SU-DHL-6 (cell line): ENCODE measurements at regions not wholly inside any gene's neighbourhood (a gene's known extent, or its start where the extent isn't known, plus 50 kb on each side); places are given as distances from the start of the nearest gene placed in this dataset.

Source experiments
- CTCF ChIP-seq: fragments of 200-600 bp; sonication (generic); IDR thresholded peaks from one replicate; pipeline ENCODE4 v1.5.1; 2017; ENCODE audit warnings: antibody characterized with exemption, mild to moderate bottlenecking, low read length, moderate library complexity; ENCODE audit not compliant: insufficient read depth, poor library complexity, severe bottlenecking
- EZH2phosphoT487 ChIP-seq: fragments of 200-600 bp; sonication (generic), shearing (Covaris generic); conservative IDR thresholded peaks from 2 replicates; pipeline ENCODE4 v1.6.1; 2018; ENCODE audit warnings: mild to moderate bottlenecking, antibody characterized with exemption, low read length, moderate library complexity, mixed read lengths

- no peak for TF ChIP-seq CTCF
- TF ChIP-seq EZH2phosphoT487 = no peak
These were observed 126.7 kb upstream of the OTUD4 start for GRCh38 chr4:145307120-145307519.
